GM18498 (cell line): ENCODE measurements at regions not wholly inside any gene's neighbourhood (a gene's known extent, or its start where the extent isn't known, plus 50 kb on each side); places are given as distances from the start of the nearest gene placed in this dataset.

Experiments
- ATAC-seq: cut with Tn5 transposase; IDR thresholded peaks from one replicate; pipeline ENCODE4 v1.9.1; 2021; ENCODE audit warnings: mild to moderate bottlenecking, moderate library complexity; ENCODE audit not compliant: unreplicated experiment

DNA sequence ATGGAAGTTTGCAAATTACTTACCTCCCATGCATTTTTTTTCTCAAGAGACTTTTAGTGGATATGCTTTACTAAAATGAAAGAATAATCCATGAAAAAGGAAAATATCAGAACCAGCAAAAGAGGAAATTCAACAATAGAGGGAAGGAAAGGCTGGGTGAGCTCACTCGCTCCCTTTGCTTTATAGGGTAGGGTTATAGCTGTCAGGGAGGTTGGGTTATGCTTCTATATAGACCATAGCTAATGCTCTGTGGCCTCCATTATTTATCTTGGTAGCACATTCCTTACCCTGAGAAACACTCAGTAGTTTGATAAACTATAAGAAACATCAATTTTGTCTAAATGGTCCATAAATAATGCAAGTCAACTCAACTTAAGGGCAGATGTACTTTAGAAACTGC, 215.9 kb upstream of the FAR2 start:
- no peak for ATAC-seq

DNA sequence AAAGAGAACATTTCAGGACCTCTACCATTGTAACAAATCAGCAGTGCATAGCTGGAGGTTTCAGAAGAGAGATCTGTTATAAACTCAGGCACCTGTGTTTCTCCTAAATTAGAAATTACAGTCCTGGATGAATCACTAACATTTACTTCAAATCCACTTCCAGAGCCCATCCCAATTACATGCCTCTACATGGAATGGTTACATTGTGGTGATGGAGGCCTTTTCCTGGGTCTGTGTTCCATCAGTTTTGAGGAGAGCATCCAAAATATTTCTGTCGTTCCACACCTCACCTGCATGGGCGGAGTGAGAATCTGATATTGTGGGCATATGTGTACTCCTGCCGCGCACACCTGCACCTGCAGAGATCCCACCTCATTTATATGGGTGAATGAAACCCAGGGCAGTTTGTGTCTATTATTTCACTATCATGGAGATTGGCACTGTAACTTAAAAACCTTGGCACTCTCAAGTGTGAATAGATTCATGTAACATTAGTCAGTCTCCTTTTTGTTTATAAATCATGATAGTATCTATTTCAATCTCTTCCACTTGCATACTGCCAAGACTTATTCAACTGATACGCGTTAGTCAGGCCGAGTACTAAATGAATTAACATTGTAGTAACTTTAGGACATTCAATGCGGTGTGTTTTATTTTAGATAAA, 215.1 kb upstream of the FAR2 start:
- no peak for ATAC-seq

DNA sequence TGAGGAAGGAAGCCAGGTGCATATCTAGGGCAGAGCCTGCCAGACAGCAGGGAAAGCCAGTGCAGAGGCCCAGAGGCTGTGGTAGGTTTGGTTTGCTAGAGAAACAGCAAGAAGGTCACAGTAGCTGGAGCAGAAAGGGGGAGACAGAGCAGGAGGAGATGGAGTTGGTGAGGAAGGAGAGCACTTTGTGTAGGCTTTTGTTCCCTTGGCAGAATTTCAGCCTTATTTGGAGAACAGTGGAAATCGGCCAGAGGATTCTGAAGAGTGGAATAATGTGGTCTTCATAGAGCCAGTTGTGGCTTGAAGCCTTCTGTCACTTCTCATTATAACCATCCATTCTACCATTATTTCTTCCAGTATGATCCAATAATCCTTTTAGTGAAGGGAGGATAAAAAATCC, 212.9 kb upstream of the FAR2 start:
- no peak for ATAC-seq

DNA sequence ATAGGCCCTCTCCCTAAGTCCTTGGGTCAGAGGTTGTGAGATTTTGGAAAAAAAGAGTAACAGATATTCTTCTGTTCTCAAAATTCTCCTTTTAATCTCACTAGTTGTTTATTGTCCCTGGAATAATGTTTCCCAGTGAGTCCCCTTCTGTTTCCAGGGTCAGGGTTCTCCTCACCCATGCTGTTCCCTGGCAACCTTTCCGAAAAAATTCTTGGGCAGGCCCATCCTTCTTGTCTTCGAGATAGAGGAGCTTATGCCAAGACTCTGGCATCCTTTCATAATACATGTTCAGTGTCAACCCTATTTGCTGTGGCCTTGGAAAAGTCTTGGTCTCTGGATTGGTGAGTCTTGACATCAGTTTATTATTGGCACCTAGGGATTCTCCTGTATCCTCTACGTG, 212.4 kb upstream of the FAR2 start:
- ATAC-seq, result no peak

DNA sequence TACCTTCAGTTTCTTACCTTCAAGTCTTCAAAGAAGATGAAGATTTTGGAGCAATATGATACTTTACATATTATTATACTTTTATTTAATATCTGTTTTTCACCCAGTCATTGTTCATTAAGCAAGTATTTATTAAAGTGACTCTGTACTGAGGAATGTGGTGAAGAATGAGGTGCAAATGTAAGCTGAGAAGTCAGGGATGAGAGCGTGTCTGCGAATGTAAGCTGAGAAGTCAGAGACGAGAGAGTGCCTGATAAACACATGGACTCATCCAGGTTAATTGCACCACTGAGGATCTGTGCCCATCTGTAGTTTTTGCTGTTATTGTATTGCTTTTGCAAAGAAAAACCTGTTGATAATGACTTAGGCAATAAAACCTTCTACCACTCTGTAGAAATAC, 211.9 kb upstream of the FAR2 start:
- ATAC-seq, result no peak

DNA sequence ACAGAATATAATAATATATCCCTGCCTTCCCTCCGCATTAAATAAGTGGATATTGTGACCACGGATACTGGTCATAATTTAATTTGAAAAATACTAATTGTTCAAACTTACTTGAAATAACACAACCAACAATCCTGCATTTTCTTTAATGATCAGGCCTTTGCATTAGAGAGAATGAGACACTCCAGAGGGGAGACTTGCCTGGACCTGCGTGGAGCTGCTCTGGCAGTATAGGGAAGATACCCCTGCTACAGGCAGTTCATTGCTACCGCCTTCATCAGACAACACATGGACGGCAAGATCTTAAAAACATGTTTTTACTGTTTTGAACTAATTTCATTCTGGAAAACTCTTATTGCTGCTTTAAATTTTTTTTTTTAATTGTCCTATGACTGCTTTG, 211.0 kb upstream of the FAR2 start:
- ATAC-seq, result no peak

DNA sequence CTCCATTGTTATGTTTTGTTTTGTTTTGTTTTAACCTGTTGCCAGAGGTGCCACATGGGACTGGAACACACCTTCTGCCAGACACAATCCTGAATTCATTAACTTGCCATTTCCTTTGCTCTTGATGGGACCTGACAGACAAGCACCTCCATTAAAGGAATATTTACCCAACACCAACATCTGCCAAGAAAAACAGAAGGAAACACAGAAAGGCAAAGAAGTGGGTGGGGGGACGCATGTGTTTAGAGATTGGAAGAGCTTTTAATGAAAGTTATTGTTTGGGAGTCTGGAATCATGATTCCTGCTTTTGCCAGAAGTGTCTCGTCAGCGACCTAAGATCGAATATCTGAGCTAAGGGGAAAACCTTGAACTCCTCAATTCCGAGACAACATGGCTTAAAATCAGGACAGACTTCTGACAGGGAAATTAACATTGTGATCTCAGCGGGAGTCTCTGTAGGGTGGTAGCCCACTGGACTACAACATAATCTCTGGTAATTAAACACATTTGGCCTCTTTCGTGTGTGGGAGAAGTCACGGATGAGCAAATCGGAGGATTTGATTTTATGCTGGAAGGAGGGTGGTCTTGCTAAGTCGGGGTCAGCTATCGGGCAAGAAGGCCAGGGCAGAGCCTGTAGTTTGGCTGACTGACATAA, 210.4 kb upstream of the FAR2 start:
- ATAC-seq, result no peak

DNA sequence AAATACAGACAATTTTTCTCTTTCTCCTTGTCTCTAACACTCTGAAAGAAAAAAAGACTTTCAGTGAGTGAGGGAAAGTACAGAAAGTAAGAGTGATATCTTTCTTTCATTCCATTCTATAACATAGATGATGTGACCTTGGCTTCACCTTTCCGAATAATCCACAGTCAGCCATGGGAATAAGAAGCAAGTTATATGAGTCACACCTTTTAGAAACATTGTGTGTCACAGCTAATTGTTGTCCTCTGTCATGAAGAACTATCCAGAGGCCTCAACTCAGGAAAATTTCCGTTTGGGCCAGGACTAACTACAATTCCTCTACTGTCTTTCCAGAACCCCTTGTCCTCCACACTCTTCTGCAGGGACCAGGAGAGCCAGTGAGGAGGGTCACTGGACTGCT, 209.7 kb upstream of the FAR2 start:
- no peak for ATAC-seq

DNA sequence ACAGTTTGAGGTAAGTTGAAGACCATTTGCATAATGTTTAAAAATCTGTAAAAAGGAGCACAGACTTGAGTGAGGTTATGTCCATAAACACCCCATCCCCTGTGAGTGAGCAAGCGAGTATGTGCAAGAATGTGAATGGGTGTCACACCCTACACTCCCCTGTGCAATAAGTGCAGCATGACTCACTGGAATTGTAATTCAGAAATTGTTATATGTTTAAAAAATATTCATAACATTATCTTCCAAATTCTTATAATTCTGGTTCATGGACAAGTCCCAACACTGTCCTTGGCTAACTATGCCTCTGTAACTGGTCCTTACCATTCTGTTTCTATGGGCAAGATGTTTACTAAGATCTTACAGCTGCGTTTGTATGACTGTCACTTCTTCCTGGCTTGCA, 207.8 kb upstream of the FAR2 start:
- no peak for ATAC-seq

DNA sequence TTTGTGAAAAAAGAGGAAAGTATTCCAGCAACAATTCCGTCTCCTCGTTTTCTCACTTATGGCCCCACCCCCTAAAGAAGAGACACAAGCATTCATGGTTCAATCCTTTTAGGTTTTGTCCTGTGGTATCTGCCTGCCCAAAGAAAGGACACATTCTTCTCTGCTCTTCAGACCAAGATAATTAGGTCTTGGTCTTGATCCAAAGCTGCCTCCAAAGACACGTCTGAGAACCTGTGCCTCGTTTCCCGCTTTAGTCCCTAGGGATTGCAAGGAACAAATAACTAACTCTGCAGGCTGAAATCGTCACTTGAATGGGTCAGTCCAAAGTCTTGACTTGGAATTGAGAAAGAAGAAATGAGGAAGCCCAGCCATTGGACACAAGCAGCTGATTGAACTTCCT, 202.7 kb upstream of the FAR2 start:
- no peak for ATAC-seq

DNA sequence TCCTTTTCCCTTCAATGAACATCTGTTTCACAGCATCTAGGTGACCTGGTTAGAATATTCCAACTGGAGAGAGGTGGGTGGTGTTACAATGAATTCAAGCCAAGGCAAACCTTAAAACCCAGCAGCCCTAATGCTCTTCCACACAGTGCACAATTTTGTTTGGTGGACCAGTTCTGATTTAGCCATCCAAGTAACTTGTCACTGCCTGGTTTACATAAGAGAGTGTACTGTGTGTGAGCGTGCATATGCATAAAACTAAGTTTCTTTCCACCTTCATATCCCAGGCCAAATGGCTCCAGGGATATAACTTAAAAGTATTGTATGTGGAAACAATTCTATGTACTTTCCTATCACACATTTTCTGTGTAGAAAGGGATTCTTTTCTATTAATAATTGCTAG, 200.4 kb upstream of the FAR2 start:
- no peak for ATAC-seq

DNA sequence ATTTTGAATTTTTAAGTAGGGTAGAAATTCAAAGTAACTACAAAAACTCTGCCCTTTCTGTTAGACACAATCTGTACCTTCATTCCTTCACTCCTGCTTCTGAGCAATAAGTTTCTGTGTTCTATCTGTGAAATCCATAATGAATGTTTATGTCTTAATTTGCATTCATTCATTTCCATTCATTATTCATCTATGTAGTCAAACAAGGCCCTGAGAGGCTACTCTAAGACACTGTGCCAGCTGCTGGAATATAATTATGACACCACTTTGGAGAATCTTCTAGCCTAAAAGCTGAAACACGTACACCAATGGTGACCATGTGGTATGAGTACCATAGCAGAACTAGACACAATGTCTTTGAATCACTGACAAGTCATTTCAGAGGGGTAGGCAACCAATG, 199.9 kb upstream of the FAR2 start:
- no peak for ATAC-seq

DNA sequence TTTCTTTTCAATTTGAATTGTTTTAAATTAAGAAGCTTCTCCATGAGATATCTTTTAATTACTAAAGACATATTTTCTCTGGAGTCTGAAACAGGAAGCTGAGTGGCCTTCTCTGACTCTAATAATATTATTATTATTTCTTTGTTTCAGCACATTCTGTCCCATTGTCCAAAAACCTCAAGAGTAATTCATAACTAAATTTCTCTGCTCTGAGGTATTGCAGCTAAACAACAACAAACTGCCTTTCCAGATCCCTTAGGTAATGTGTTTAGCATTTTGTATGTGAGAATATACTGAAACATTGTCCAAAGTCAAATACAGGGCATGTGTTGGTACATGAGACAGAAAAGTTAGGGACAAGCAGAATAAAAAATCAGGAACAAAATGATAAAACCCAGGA, 199.0 kb upstream of the FAR2 start:
- ATAC-seq, result no peak

DNA sequence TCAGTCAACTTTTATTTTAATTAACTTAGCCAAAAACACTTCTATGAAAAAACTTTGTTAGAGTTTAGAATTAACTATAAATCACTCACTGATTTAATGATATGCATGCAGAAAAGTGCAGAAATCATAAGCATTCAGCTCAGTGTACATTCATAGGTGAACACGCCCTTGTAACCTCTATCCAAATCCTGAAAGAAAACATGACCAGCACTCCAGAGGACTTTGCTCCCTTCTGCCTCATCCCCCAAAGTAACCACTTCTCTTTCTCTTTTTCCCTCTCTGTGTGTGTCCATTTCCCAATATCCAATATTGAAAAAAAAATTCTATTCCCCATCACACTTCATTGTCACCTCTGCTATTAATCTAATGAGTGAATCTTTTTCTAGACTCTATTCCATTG, 197.1 kb upstream of the FAR2 start:
- no peak for ATAC-seq

DNA sequence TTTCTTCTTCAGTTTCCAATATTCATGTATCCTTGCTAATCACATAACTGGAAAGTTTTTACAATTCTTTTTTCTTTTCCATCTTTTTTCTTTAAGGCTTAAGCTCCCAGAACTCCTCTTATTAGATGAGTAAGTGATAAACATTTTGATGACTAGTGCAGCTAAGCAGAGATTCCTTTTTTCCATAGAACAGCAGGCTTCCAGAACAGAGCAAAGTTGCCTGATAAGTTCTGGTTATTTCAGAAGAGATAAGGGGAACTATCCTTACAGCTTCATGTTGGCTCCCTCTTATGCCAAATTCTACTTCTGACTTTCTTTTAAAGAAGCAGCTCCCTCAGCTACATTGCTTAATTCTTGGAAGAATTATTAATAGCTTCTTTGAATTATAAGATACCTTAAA, 194.7 kb upstream of the FAR2 start:
- ATAC-seq, result no peak

DNA sequence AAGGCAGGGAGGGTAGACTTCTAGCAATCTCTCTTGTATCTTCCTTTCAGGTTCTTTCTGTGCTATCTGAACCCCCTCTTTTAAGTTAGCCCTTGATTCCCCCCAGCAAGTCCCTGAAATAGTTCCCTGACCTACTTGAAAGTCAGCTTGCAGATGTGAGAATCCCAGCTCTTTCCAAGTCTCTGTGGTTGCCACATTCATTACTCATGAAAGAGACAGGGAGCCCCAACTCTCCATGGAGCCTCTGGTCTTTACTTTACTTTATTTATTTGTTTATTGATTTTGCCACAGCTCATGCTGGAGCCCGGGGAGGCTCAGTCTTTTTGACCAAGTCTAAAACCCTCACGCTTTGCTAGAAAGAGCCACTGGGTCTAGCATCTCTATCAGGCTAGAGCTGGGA, 193.6 kb upstream of the FAR2 start:
- ATAC-seq, result no peak

DNA sequence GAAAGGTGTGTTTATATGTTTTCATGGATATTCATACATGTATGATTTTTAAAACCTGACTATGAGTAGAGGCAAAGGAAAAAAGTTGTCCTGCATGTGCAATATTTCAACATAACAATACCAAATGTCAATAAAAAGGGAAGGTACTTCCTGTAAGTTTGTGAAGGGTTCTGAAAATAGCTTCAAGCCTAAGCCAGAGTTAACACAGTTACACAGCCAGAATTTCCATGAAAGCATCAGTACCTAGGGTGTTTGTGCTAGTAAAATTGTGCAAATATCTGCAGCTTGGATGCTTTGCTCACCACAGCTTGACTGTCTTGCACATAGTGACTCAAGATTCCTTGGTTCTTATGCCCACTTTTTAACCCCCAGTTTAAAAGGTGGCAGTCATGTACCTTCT, 193.1 kb upstream of the FAR2 start:
- no peak for ATAC-seq

DNA sequence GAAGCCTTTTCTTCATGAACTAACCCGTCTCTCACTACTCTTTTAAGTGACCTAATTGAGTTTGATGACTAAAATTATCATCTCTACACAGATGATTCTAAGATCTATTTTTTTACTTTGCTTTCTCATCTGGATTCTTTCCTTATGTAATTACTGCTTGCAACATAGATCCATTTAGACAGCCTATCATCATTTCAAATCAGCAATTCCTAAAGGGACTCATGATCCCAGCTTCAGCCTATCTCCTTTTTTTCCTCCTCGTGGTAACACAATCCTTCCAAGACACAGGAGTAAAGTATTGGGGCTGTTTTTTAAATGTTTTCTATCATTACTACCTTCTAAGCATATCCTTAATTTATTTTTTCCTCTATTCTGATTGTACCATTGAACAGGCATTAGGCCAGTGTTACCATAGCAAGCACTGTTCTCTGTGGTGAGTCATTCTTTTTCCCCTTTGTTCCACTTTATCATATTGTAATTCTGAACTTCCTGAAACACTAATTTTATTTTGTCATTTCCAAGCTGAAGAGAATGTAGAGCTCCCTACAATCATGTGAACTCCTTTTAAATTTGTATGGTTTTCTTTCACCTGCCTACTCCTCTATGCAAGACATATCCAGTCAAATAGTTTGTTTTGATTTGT, 190.4 kb upstream of the FAR2 start:
- no peak for ATAC-seq

DNA sequence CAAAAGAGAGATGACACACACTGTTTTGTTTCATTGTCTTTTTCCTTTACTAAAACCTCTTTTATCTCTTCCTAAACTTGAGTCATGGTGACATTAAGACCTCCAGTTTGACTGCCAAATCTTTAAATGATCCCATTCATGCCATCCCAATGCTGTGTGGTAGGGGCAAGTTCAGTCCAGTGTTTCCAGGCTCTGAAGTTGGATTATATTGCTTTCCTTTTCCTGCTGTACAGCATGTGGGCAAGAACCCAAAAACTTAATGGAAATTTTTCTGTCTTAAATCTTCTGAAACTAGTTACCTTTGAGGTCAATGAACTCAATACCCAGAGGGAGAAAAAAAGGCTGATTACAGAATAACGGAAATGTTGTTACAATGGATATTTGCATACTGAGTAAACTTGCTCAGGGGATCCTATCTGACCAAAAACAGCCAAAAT, 187.1 kb upstream of the FAR2 start:
- ATAC-seq, result no peak

DNA sequence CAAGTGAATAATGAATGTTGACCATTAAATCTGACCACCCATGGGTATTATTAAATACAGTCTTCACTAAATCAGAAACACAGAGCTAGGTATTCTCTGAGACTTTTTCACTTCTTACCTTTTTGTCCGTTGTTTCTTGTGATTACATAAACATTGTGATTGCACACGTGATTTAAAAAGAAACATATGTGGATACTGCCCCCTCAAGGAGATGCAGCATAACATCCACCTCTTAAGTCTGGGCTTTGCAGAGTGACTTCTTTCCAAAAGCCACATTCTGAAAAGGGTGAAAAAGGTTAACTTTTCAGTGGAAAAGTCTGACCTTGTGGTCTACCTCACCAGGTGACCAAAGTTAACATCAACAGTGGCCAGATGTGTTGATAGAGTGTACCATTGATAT, 185.5 kb upstream of the FAR2 start:
- ATAC-seq, result no peak

DNA sequence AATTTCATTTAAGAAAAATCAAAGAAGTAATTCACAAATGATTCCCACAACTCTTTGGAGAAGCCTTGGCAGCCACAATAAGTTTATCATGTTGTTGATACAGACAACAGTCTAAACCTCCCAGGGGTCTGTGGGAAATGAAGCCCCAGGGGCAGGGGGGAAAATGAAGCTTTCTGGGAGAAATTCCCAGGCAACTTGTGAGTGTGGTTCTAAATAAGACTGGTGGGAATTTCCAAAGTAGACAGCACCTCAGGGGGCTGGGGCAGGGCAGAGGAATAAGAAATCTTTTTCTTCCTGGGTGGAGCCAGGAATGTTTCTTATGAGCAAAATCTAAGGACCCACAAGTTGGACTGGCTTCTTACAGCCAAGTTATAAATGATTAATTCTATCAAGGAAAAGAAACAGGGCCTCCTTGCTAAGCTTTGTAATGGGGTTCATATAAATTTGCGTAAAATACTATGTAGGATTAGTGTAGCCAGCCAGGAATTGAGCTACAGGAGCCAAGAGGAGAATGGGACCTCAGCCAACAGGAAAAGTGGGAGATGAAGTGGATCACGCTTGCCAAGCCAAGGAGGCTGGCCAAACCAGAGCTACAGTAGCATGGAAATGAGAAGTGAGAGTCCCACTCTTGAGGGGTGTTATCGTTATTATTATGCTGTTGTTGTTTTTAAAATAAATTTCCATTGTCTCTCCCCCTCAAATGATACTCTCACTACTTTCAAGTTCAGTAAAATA, 182.9 kb upstream of the FAR2 start:
- no peak for ATAC-seq

DNA sequence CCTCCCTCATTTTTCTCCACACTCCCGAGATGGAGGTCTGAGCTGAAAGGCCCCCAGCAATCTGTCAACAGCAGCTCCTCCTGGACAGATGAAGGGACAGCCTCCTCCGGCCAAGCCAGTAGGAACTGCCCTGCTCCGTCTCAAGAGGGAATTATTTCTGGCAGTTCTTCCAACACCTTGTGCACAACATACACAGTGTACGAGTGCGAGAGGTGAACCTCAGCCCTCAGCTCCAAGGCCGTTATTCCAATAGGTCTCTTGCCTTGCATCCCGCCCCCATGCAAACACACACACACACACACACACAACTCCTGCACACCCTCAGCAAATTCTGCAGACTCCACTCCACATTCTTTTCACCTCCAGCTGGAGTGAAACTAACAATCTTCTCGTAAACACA, 181.7 kb upstream of the FAR2 start:
- ATAC-seq, result no peak
